HEK293 (cell line): ENCODE measurements at regions not wholly inside any gene's neighbourhood (a gene's known extent, or its start where the extent isn't known, plus 50 kb on each side); places are given as distances from the start of the nearest gene placed in this dataset.

Experiments
- CTCF ChIA-PET: fragments of 350-600 bp; formaldehyde crosslinking; extraction: SDS; loops from one replicate; lab custom pipeline; 2021; ENCODE audit warnings: antibody characterized with exemption; lab: Yijun Ruan, JAX
- POLR2A ChIA-PET: fragments of 300-600 bp; formaldehyde crosslinking; extraction: SDS; loops from one replicate; lab custom pipeline; 2020; ENCODE audit warnings: antibody characterized with exemption, inconsistent platforms; lab: Yijun Ruan, JAX
- H3K27ac ChIP-seq: fragments of 200-500 bp; sonication (Bioruptor generic); 2 replicates; pipeline ENCODE4 v1.5.1; 2014; ENCODE audit warnings: low read depth, low read length, control low read depth, inconsistent platforms; ENCODE audit errors: extremely low read depth
- H3K36me3 ChIP-seq, 2 experiments: fragments of 200-500 bp in 1 of 2; sonication (Bioruptor generic) in 1 of 2; 1 replicate in 1 of 2; 2 replicates in 1 of 2; pipeline ENCODE4 v1.5.1; 2014 to 2017; ENCODE audit warnings: inconsistent platforms in 2 of 2, low read length in 2 of 2; ENCODE audit not compliant: control insufficient read depth in 2 of 2, insufficient read depth in 1 of 2
- H3K4me1 ChIP-seq: fragments of 200-500 bp; sonication (Bioruptor generic); 2 replicates; pipeline ENCODE4 v1.5.1; 2014; ENCODE audit warnings: mild to moderate bottlenecking, low read length, inconsistent platforms; ENCODE audit not compliant: control insufficient read depth, insufficient read depth
- H3K4me3 ChIP-seq: 2 replicates; pipeline ENCODE4 v1.5.1; 2011; ENCODE audit warnings: low read depth, mild to moderate bottlenecking, control low read depth, low read length, moderate library complexity
- H3K9me3 ChIP-seq: fragments of 200-500 bp; sonication (Bioruptor generic); 2 replicates; pipeline ENCODE4 v1.5.1; 2014; ENCODE audit warnings: low read depth, low read length, inconsistent platforms; ENCODE audit not compliant: control insufficient read depth, insufficient read depth
- CTCF ChIP-seq: fragments of 450-650 bp; formaldehyde crosslinking; IDR thresholded peaks from 2 replicates; pipeline ENCODE4 v1.5.1; 2016; ENCODE audit warnings: missing biosample characterization, missing genetic modification characterization
- EGR2 ChIP-seq: fragments of 450-650 bp; formaldehyde crosslinking; IDR thresholded peaks from 2 replicates; pipeline ENCODE4 v1.5.1; 2016; ENCODE audit warnings: low read depth, missing biosample characterization, missing genetic modification characterization
- GLI2 ChIP-seq: fragments of 450-650 bp; formaldehyde crosslinking; IDR thresholded peaks from 2 replicates; pipeline ENCODE4; 2017; ENCODE audit warnings: missing biosample characterization, missing genetic modification characterization, low read depth, borderline replicate concordance
- HOXC10 ChIP-seq: sonication (generic); formaldehyde crosslinking; IDR thresholded peaks from 2 replicates; pipeline ENCODE4 v1.8.1; 2023; ENCODE audit warnings: mild to moderate bottlenecking, missing genetic modification reagents
- MZF1 ChIP-seq: fragments of 450-650 bp; formaldehyde crosslinking; IDR thresholded peaks from 2 replicates; pipeline ENCODE4 v1.5.1; 2017; ENCODE audit warnings: missing biosample characterization, missing genetic modification characterization, borderline replicate concordance
- SCRT2 ChIP-seq: fragments of 450-650 bp; formaldehyde crosslinking; IDR thresholded peaks from 2 replicates; pipeline ENCODE4 v1.5.1; 2016; ENCODE audit warnings: missing biosample characterization, missing genetic modification characterization
- ZBTB10 ChIP-seq: fragments of 450-650 bp; formaldehyde crosslinking; IDR thresholded peaks from 2 replicates; pipeline ENCODE4 v1.5.1; 2016; ENCODE audit warnings: missing biosample characterization, missing genetic modification characterization
- ZBTB11 ChIP-seq: fragments of 450-650 bp; formaldehyde crosslinking; conservative IDR thresholded peaks from 2 replicates; pipeline ENCODE4 v1.5.1; 2016; ENCODE audit warnings: low read depth, missing biosample characterization, missing genetic modification characterization
- ZNF121 ChIP-seq: fragments of 450-650 bp; formaldehyde crosslinking; IDR thresholded peaks from 2 replicates; pipeline ENCODE4 v1.5.1; 2016; ENCODE audit warnings: missing biosample characterization, missing genetic modification characterization
- ZNF133 ChIP-seq: fragments of 450-650 bp; formaldehyde crosslinking; IDR thresholded peaks from 2 replicates; pipeline ENCODE4 v1.5.1; 2016; ENCODE audit warnings: missing biosample characterization, missing genetic modification characterization
- ZNF214 ChIP-seq: fragments of 450-650 bp; formaldehyde crosslinking; IDR thresholded peaks from 2 replicates; pipeline ENCODE4 v1.5.1; 2017; ENCODE audit warnings: missing biosample characterization, mild to moderate bottlenecking, missing genetic modification characterization, borderline replicate concordance
- ZNF350 ChIP-seq: fragments of 450-650 bp; formaldehyde crosslinking; IDR thresholded peaks from 2 replicates; pipeline ENCODE4 v1.5.0; 2017; ENCODE audit warnings: missing biosample characterization, mild to moderate bottlenecking, missing genetic modification characterization
- ZNF362 ChIP-seq: fragments of 450-650 bp; formaldehyde crosslinking; IDR thresholded peaks from 2 replicates; pipeline ENCODE4 v1.5.1; 2016; ENCODE audit warnings: missing biosample characterization, missing genetic modification characterization
- ZNF404 ChIP-seq: fragments of 450-650 bp; formaldehyde crosslinking; IDR thresholded peaks from 2 replicates; pipeline ENCODE4 v1.5.1; 2017; ENCODE audit warnings: missing biosample characterization, missing genetic modification characterization
- ZNF423 ChIP-seq: fragments of 450-650 bp; formaldehyde crosslinking; IDR thresholded peaks from 2 replicates; pipeline ENCODE4 v1.5.1; 2016; ENCODE audit warnings: missing biosample characterization, missing genetic modification characterization
- ZNF488 ChIP-seq: fragments of 450-650 bp; formaldehyde crosslinking; IDR thresholded peaks from 2 replicates; pipeline ENCODE4 v1.5.1; 2016; ENCODE audit warnings: missing biosample characterization, missing genetic modification characterization
- ZNF521 ChIP-seq: fragments of 450-650 bp; formaldehyde crosslinking; IDR thresholded peaks from 2 replicates; pipeline ENCODE4 v1.5.1; 2017; ENCODE audit warnings: missing biosample characterization, mild to moderate bottlenecking, missing genetic modification characterization
- ZNF600 ChIP-seq: fragments of 450-650 bp; formaldehyde crosslinking; IDR thresholded peaks from 2 replicates; pipeline ENCODE4 v1.5.1; 2016; ENCODE audit warnings: missing biosample characterization, missing genetic modification characterization
- ZNF623 ChIP-seq: fragments of 450-650 bp; formaldehyde crosslinking; IDR thresholded peaks from 2 replicates; pipeline ENCODE4 v1.5.1; 2016; ENCODE audit warnings: missing biosample characterization, missing genetic modification characterization
- ZNF747 ChIP-seq: fragments of 450-650 bp; formaldehyde crosslinking; IDR thresholded peaks from 2 replicates; pipeline ENCODE4 v1.5.1; 2016; ENCODE audit warnings: missing biosample characterization, missing genetic modification characterization
- ZNF785 ChIP-seq: fragments of 450-650 bp; formaldehyde crosslinking; IDR thresholded peaks from 2 replicates; pipeline ENCODE4 v1.5.1; 2016; ENCODE audit warnings: missing biosample characterization, missing genetic modification characterization
- ZNF792 ChIP-seq: fragments of 450-650 bp; formaldehyde crosslinking; IDR thresholded peaks from 2 replicates; pipeline ENCODE4 v1.5.1; 2016; ENCODE audit warnings: missing biosample characterization, missing genetic modification characterization
- ZSCAN16 ChIP-seq: fragments of 450-650 bp; formaldehyde crosslinking; IDR thresholded peaks from 2 replicates; pipeline ENCODE4 v1.5.1; 2016; ENCODE audit warnings: missing biosample characterization, missing genetic modification characterization
- TF ChIP-seq, protein P1 (sequence below): fragments of 450-650 bp; formaldehyde crosslinking; IDR thresholded peaks from 2 replicates; pipeline ENCODE4 v1.5.1; 2016; ENCODE audit warnings: missing biosample characterization, missing genetic modification characterization

- TF ChIP-seq ZNF488 (tag by site-specific recombination) (no peak), ZNF785 (tag by site-specific recombination) (no peak), GLI2 (tag by site-specific recombination) (no peak), ZNF350 (tag by site-specific recombination) (no peak), ZSCAN16 (tag by site-specific recombination) (no peak), EGR2 (tag by site-specific recombination) (no peak)
- TF ChIP-seq, protein P1, sequence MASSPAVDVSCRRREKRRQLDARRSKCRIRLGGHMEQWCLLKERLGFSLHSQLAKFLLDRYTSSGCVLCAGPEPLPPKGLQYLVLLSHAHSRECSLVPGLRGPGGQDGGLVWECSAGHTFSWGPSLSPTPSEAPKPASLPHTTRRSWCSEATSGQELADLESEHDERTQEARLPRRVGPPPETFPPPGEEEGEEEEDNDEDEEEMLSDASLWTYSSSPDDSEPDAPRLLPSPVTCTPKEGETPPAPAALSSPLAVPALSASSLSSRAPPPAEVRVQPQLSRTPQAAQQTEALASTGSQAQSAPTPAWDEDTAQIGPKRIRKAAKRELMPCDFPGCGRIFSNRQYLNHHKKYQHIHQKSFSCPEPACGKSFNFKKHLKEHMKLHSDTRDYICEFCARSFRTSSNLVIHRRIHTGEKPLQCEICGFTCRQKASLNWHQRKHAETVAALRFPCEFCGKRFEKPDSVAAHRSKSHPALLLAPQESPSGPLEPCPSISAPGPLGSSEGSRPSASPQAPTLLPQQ: no peak
- TF ChIP-seq, all 188 proteins: peak for 0
Measured at GRCh38 chr6:155591741-155592140, 136.1 kb upstream of the NOX3 start (continued).

- no peak overlapping the region for H3K27ac ChIP-seq
- TF ChIP-seq HOXC10 (CRISPR knock-in tag) (no peak), ZNF121 (tag by site-specific recombination) (no peak), ZBTB11 (tag by site-specific recombination) (no peak)
- H3K4me1 ChIP-seq: no peaks in the 10 kb centered on the region
- no peak overlapping the region for H3K4me3 ChIP-seq
- H3K9me3 ChIP-seq: no peaks in the 10 kb centered on the region
- POLR2A ChIA-PET: no interaction called here
- H3K36me3 ChIP-seq: no peaks in the 10 kb centered on the region
- CTCF ChIA-PET: no interaction called here
Measured at GRCh38 chr6:155589190-155589589, 133.6 kb upstream of the NOX3 start.

GRCh38 chr6:155587817-155588216 is 132.2 kb upstream of the NOX3 start:
- CTCF ChIA-PET: no interaction called here
- H3K4me1 ChIP-seq: no peaks in the 10 kb centered on the region
- no peak overlapping the region for H3K27ac ChIP-seq
- no peaks in the 10 kb centered on the region for H3K36me3 ChIP-seq
- no peak overlapping the region for H3K4me3 ChIP-seq
- H3K9me3 ChIP-seq: no peaks in the 10 kb centered on the region
- POLR2A ChIA-PET: no interaction called here
- TF ChIP-seq ZNF747 (no peak), ZNF404 (tag by site-specific recombination) (no peak), SCRT2 (tag by site-specific recombination) (no peak), ZNF623 (tag by site-specific recombination) (no peak), ZNF521 (tag by site-specific recombination) (no peak), ZNF214 (tag by site-specific recombination) (no peak), ZNF133 (no peak), ZNF362 (tag by site-specific recombination) (no peak), CTCF (tag by site-specific recombination) (no peak), ZNF792 (no peak), ZBTB10 (tag by site-specific recombination) (no peak), ZNF423 (no peak), MZF1 (tag by site-specific recombination) (no peak), ZNF600 (tag by site-specific recombination) (no peak)
